ENCODE measurements at regions not wholly inside any gene's neighbourhood (a gene's known extent, or its start where the extent isn't known, plus 50 kb on each side); places are given as distances from the start of the nearest gene placed in this dataset.

DNA sequence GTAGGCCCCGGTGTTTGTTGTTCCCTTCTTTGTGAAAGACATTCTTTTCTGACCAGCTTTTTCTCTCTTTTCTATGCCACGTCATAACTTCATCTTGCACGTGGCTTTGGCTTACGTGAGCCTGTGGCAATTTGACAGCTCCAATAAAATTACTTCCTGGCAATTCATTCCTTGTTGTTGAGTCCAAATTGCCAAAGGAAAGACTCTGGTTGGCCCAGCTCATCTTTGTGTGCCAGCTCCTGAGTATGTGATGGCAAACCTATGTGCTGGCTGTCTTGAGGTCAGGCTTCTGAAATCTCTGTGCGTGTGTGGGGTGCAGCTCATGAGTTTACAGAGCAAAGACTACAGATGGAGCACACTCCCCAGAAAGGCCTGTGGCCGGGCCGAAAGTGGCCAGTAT lies 272.5 kb upstream of the SGK1 start:
- TF ChIP-seq, protein P1, sequence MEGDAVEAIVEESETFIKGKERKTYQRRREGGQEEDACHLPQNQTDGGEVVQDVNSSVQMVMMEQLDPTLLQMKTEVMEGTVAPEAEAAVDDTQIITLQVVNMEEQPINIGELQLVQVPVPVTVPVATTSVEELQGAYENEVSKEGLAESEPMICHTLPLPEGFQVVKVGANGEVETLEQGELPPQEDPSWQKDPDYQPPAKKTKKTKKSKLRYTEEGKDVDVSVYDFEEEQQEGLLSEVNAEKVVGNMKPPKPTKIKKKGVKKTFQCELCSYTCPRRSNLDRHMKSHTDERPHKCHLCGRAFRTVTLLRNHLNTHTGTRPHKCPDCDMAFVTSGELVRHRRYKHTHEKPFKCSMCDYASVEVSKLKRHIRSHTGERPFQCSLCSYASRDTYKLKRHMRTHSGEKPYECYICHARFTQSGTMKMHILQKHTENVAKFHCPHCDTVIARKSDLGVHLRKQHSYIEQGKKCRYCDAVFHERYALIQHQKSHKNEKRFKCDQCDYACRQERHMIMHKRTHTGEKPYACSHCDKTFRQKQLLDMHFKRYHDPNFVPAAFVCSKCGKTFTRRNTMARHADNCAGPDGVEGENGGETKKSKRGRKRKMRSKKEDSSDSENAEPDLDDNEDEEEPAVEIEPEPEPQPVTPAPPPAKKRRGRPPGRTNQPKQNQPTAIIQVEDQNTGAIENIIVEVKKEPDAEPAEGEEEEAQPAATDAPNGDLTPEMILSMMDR (IDR thresholded peaks at IDR 0.05; ENCODE audit: low read length): no peak
- TF ChIP-seq EZH2phosphoT487 (IDR thresholded peaks at IDR 0.05; ENCODE audit: low read length): no peak
